Left ventricle myocardium superior (tissue), 1 donor: ENCODE measurements at regions not wholly inside any gene's neighbourhood (a gene's known extent, or its start where the extent isn't known, plus 50 kb on each side); places are given as distances from the start of the nearest gene placed in this dataset.

Source experiments
- ATAC-seq: fragments of 200-7000 bp; cut with Tn5 transposase; one replicate; pipeline ENCODE4 v1.9.1; 2020; ENCODE audit warnings: mild to moderate bottlenecking, moderate library complexity
- DNase-seq: peaks from one replicate; pipeline ENCODE4 v3.0.0-alpha.2; 2020
- intact Hi-C: fragments of 100-400 bp; cut with micrococcal nuclease; formaldehyde crosslinking; loops from one replicate; pipeline ENCODE4 v1.11.0; 2022
- donor health status: DM: no; HTN: yes; CAD: no; lungs with severe emphysema.

DNA sequence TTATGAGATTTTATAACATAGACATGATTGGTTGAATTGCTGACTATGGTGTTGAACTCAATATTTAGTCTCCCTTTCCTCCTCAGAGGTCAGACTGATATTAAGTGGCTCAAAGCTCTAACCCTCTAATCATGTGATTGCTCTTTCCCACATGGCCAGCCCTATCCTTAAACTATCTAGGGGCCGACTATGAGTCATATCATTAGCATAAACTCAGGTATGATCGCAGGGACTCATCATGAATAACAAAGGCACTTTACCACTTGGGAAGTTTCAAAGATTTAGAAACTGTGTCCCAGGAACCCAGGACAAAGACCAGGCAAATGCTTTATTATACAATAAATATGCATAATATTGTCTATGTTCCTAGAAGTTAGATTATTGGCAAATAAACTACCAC lies 894.6 kb upstream of the NEGR1 start:
- DNase-seq (no peak), ATAC-seq (no peak)
- intact Hi-C loops: no loop called here

GRCh38 chr1:73167009-73167657 lies 884.8 kb upstream of the NEGR1 start:
- ATAC-seq (no peak), DNase-seq (no peak)
- intact Hi-C loops: no loop called here

DNA sequence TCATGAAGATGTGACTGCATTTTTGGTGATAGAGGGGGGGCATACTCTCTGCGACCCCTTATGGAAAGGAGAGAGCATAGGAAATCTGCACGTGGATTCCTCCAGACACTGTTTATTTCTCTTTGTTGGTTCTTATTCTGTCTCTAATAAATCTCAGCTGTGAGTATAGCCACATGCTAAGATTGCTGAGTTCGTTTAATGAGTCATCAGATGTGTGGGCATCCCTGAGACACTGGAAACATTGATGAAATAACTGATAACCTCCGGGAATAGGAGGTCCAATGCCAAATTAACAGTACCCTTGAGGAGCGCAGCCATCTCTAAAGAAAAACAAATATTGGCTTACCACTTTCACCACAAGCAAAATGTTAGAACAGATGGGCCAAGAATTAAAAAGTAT lies 880.2 kb upstream of the NEGR1 start:
- intact Hi-C loops: no loop called here
- DNase-seq: no peak
- no peak for ATAC-seq

DNA sequence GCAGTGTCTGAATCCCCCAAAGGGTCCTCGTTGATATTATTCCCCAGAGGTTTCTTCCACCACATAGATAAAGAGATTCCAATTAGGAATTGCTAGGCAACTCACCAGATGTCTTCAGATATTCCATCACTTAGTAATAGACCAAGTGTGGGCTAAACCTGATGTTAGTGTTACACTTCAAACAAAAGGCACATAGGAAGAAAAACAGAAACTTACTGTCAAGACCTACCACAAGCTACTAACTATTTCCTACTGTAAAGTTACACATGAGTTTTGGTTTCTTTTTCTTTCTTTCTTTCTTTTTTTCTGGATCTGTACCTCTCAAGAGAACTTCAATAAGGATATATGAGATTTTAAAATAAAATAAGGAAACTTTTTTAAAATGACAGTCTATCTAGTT lies 879.1 kb upstream of the NEGR1 start:
- intact Hi-C loops: no loop called here
- DNase-seq: no peak
- no peak for ATAC-seq

DNA sequence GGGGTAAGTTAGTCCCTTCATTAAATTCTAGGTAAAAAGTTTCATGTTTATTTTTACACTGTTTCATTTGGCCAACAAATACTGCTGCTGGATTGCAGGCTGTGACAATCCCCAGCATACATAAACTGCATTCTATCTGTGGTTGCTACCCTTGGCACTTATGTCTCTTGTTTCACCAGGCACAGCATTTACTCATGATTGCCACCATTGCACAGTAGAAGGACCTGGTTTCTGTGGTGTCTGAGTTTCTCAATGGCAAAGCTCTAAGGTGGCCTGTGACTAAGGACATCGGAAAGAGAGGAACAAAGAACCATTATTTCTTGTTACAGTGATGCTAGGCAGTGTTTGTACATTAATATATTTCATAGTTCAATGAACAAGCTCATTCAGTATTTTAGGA lies 878.4 kb upstream of the NEGR1 start:
- intact Hi-C loops: no loop called here
- no peak for DNase-seq
- ATAC-seq: no peak

DNA sequence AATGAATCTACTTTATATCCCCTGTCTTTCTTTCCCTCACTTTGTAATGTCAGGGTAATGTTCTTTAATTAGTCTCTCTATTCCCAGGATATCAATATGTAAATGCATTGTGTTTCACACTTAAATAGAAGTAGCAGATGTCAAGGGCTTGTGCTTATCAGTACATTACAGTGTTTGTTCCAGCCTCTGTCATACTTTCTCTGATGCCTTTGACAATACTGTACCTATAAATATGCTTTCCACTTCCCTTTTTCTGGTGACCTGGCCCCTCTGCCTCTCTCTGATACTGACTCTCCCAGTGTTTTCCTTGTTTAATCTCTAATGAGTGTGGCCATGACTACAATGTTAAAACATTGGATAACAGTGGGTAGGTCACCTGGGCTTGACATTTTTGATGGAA lies 862.0 kb upstream of the NEGR1 start:
- DNase-seq (no peak), ATAC-seq (peak; percentile 38)
- intact Hi-C loops: no loop called here

DNA sequence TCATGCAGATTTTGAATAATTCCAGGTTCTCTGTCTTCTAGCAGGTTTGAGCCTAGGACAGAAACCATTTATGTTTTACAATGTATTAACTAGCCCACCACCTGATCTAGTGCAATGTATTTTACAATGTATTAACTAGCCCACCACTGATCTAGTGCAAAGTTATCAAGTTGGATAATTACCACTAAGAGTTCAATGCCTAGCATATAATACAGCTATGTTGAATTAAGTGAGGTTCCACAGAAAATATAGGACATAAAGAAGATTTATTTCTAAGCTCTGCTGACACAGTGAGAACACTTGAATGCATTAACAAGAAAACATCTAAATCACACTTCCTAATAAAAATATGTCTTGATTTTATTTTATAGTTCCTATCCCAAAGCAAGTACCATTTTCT lies 854.6 kb upstream of the NEGR1 start:
- ATAC-seq (no peak), DNase-seq (no peak)
- intact Hi-C loops: no loop called here

DNA sequence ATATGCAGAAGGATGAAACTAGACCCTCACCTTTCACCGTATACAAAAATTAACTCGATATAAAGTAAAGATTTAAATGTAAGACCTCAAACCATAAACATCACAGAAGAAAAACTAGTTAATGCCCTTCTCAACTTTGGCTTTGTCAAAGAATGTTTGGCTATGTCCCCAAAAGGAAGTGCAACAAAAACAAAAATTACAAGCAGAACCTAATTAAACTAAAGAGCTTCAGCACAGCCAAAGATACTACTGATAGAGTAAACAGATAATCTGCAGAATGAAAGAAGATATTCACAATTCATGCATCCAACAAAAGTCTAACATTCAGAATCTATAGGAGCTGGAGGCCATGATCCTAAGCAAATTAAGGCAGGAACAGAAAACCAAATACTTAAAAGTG lies 824.6 kb upstream of the NEGR1 start:
- no peak for ATAC-seq
- intact Hi-C loops: no loop called here

DNA sequence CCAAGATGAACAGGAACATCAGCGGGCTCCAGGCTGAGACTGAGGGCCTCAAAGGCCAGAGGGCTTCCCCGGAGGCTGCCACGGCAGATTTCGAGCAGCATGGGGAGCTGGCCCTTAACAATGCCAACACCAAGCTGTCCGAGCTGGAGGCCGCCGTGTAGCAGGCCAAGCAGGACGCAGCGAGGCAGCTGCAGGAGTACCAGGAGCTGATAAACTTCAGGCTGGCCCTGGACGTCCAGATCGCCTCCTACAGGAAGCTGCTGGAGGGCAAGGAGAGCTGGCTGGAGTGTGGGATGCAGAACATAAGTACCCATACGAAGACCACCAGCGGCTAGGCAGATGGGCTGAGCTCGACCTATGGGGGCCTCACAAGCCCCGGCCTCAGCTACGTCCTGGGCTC lies 823.4 kb upstream of the NEGR1 start:
- ATAC-seq: no peak
- intact Hi-C loops: no loop called here

More for the DNA sequence above, 824.6 kb upstream of the NEGR1 start:
- DNase-seq: no peak

GRCh38 chr1:73104749-73105148 lies 822.4 kb upstream of the NEGR1 start:
- DNase-seq (no peak), ATAC-seq (no peak)
- intact Hi-C loops: no loop called here

More for the DNA sequence above, 823.4 kb upstream of the NEGR1 start:
- DNase-seq: peak; percentile 21

DNA sequence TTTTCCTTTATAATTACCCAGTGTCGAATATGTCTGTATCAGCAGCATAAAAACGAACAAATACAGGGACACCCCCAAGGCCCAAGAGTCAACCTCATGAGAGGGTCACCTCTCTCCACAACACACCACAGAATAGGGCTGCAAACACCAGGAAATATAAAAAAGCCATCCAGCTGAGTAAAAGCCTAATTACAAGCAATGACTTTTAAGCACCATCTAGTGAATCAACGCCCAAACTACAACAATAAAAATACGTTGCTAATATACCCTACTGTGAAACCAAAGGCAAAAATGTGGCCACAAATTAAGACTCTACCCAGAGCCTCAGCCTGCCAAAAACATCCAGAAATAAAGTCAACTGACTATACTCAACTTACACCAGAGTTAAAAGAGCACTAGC lies 817.9 kb upstream of the NEGR1 start:
- ATAC-seq (no peak), DNase-seq (no peak)
- intact Hi-C loops: no loop called here

DNA sequence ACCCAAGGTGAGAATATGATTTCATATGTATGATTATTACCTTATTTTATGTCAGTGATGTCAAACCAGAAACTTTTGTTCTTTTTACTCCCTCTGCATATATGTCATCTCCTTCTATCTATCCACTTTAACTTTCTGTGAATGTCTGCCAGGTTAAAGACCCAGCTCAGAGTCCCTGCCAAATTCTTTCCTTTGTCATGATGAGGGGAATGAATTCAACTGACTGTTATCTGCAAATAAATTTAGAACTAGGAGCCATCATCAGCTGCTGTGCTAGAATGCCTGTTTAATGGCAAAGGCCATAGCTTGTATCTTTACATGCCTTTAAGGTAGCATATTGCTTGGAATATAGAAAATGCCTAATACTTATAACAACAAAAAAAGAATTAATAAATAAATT lies 815.6 kb upstream of the NEGR1 start:
- ATAC-seq (no peak), DNase-seq (no peak)
- intact Hi-C loops: no loop called here

- no peak for DNase-seq
- intact Hi-C loops: no loop called here
- ATAC-seq: no peak
Measured at GRCh38 chr1:73096841-73097240, 814.5 kb upstream of the NEGR1 start.

GRCh38 chr1:73092383-73092782 lies 810.0 kb upstream of the NEGR1 start:
- DNase-seq (no peak), ATAC-seq (no peak)
- intact Hi-C loops: no loop called here

DNA sequence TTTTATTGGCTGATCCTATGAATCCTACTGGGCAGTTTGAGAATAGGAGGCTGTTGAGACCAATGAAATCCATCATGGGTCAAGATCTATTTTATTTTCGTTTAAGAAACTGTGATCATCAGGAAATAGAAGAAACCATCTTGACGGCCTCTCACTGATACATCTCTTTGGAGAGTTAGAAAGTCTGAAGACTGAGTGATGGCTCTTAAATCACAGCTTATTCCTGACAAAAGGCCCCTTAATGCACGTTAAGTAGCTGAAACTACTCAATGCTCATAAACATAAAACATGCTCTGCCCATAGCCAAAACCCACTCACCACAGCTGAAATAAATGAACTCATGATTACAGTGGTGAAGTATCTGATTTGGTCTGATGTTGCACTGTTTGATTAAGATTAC lies 784.5 kb upstream of the NEGR1 start:
- ATAC-seq (no peak), DNase-seq (no peak)
- intact Hi-C loops: no loop called here

- no peak for ATAC-seq
- intact Hi-C loops: no loop called here
- no peak for DNase-seq
Measured at GRCh38 chr1:73065339-73066041, 783.2 kb upstream of the NEGR1 start.

DNA sequence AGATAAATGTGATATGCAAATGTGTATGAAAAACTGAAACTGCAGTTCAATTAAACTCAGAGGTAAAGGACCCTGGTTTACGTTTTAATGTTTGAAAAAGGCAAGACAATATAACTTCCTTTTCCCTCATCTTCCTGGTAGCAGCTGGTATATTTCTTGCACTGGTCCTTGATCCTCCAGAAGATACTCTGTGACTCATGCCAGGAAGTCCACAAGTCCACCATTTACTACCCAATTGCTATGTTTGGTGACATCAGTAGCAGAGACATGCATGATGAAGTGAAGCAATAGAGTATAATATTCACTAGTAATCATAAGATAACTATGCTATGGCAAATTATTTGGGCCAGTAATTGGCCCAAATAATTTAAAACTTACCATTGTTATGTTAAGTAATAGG lies 774.5 kb upstream of the NEGR1 start:
- DNase-seq (no peak), ATAC-seq (no peak)
- intact Hi-C loops: no loop called here

DNA sequence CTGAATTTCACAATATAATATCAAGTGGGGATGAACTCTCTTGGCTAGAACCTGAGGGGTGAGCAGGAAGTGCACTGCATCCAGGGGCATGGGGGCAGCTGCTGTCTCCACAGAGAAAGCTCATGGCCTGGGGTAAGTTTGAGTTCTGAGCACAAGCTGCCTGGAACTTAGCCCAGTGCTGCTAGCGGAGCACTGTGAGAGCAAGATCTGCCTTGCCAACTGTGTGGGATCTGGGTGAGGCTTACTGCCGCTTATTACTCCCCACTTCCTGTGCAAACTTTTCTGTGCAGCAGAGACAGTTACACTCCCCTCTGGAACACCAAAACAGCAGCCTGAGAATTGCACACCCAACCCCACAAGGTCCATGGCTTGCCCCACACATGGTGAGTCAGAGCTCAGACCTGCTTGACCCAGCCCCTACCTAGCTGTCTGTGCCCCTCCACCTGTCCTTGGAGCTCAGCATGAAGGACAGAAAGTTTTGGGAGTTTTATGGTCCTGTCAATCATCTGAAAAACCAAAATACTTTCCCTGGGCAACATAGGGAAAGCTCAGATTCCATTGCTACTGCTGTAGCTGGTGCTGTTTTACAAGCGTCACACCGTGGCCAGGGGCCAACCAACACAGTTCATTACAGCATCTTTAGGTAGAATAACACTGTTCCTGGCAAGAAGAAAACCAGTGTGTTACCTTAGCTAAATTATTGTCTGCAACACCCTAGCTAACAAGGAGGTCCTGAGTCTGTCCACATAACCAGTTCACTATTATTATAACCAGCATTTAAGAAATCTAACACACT lies 762.1 kb upstream of the NEGR1 start:
- ATAC-seq: no peak
- no peak for DNase-seq
- intact Hi-C loops: no loop called here

- intact Hi-C loops: no loop called here
- ATAC-seq (no peak), DNase-seq (no peak)
Measured at GRCh38 chr1:73042403-73042802, 760.1 kb upstream of the NEGR1 start.

GRCh38 chr1:73040811-73041210 lies 758.5 kb upstream of the NEGR1 start:
- no peak for ATAC-seq
- no peak for DNase-seq
- intact Hi-C loops: no loop called here

DNA sequence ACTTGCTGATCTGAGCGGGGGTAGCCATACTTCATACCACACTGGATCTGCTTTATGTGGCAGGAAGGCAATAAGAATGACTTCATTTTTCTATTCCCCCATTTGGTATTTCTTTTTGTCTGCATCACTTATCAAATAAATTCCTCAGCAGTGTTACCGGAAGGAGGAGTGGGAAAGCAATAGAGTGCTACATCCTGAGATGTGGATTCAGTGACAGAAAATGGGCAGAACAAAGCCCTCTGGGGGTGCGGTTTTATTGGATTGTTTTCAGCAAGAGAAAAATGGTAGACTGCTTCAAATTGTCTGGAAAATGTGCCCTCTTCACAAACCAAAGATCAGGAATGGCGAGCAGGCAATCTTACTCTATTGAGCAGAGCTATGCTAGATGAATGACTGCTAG lies 751.9 kb upstream of the NEGR1 start:
- DNase-seq (no peak), ATAC-seq (no peak)
- intact Hi-C loops: no loop called here
